NCI-H2171 treated with DMSO at 0.1 percent for 48 hours (cell line): ENCODE measurements at regions not wholly inside any gene's neighbourhood (a gene's known extent, or its start where the extent isn't known, plus 50 kb on each side); places are given as distances from the start of the nearest gene placed in this dataset.

Source experiments
- DNase-seq: peaks from one replicate; lab custom pipeline; 2025; lab: John Stamatoyannopoulos, UW

- DNase-seq: no peak
These were observed 150.6 kb downstream of the GATB start for GRCh38 chr4:151610229-151610628.

- DNase-seq: no peak
These were observed 148.8 kb downstream of the GATB start for GRCh38 chr4:151611960-151612359.

- no peak for DNase-seq
These were observed 147.5 kb downstream of the GATB start for GRCh38 chr4:151613290-151613689.

GRCh38 chr4:151614561-151614960, 146.2 kb downstream of the GATB start:
- DNase-seq: no peak

- DNase-seq: no peak
These were observed 141.9 kb downstream of the GATB start for GRCh38 chr4:151618858-151619257.

- no peak for DNase-seq
These were observed 140.7 kb downstream of the GATB start for GRCh38 chr4:151620066-151620465.
